ENCODE measurements at regions not wholly inside any gene's neighbourhood (a gene's known extent, or its start where the extent isn't known, plus 50 kb on each side); places are given as distances from the start of the nearest gene placed in this dataset.

GRCh38 chr6:140931581-140931980 is 1201.1 kb upstream of the GJE1 start:
- WGBS, 4 donors: 79 to 90% (median 83%) methylated on average over 1 of the region's 1 CpG
- H3K27ac ChIP-seq: no peak overlapping the region
- no peak for DNase-seq
- H3K4me1 ChIP-seq: no peaks in the 10 kb centered on the region
- intact Hi-C loops (cut with DNase I): no loop called here
- H3K9me3 ChIP-seq: no peaks in the 10 kb centered on the region
- H3K4me3 ChIP-seq: no peak overlapping the region
- H3K27me3 ChIP-seq: no peaks in the 10 kb centered on the region
- no peaks in the 10 kb centered on the region for H3K36me3 ChIP-seq
- TF ChIP-seq CTCF (IDR thresholded peaks at IDR 0.05) (no peak), POLR2A (IDR thresholded peaks at IDR 0.05) (no peak)
- ATAC-seq: no peak

GRCh38 chr6:140929121-140929520 is 1203.6 kb upstream of the GJE1 start:
- DNase-seq: no peak
- Histone ChIP-seq H3K36me3 (no peaks in the 10 kb centered on the region), H3K4me1 (no peaks in the 10 kb centered on the region), H3K27ac (no peak overlapping the region), H3K9me3 (no peaks in the 10 kb centered on the region), H3K27me3 (no peaks in the 10 kb centered on the region), H3K4me3 (no peak overlapping the region)
- ATAC-seq: no peak
- intact Hi-C loops (cut with DNase I): loop anchor here in 3 of 10 donors (10.0 kb wide), 4 partner anchors 484 to 1554 kb away; partner anchors contain the start of gene CITED2 (in 1 of the 3)
- TF ChIP-seq POLR2A (IDR thresholded peaks at IDR 0.05) (no peak), CTCF (IDR thresholded peaks at IDR 0.05) (no peak)

- DNase-seq (no peak), ATAC-seq (no peak)
- H3K27ac ChIP-seq: no peak overlapping the region
- TF ChIP-seq CTCF (IDR thresholded peaks at IDR 0.05) (no peak), POLR2A (IDR thresholded peaks at IDR 0.05) (no peak)
- no peak overlapping the region for H3K4me3 ChIP-seq
- no peaks in the 10 kb centered on the region for H3K9me3 ChIP-seq
- intact Hi-C loops (cut with DNase I): loop anchor here in 5 of 10 donors (5.0 to 10.0 kb wide), 6 partner anchors 478 to 1551 kb away; partner anchors contain the start of gene CITED2 (in 3 of the 5)
- no peaks in the 10 kb centered on the region for H3K4me1 ChIP-seq
- no peaks in the 10 kb centered on the region for H3K27me3 ChIP-seq
- WGBS, 4 donors: 70 to 94% (median 71%) methylated on average over 1 of the region's 1 CpG
- H3K36me3 ChIP-seq: no peaks in the 10 kb centered on the region
Measured at GRCh38 chr6:140923048-140923447, 1209.7 kb upstream of the GJE1 start.

GRCh38 chr6:140921366-140922226 is 1211.1 kb upstream of the GJE1 start:
- ATAC-seq (peak in 3 of 4 donors; percentile 74 to 78 (median 78)), DNase-seq (peak in 1 of 5 donors; percentile 21)
- peaks cover 0 to 2% (median 0%) of the 10 kb centered on the region in 12 donors for H3K9me3 ChIP-seq
- no peak overlapping the region for H3K4me3 ChIP-seq
- H3K4me1 ChIP-seq: no peaks in the 10 kb centered on the region
- H3K36me3 ChIP-seq: no peaks in the 10 kb centered on the region
- intact Hi-C loops (cut with DNase I): loop anchor here in 5 of 10 donors (5.0 to 10.0 kb wide), 6 partner anchors 477 to 1549 kb away; partner anchors contain the start of gene CITED2 (in 3 of the 5)
- H3K27me3 ChIP-seq: no peaks in the 10 kb centered on the region
- TF ChIP-seq POLR2A (IDR thresholded peaks at IDR 0.05) (no peak), CTCF (IDR thresholded peaks at IDR 0.05) (peak in 11 of 12 donors; percentile 41 to 74 (median 57))
- WGBS, 4 donors: 66 to 73% (median 69%) methylated on average over 4 of the region's 4 CpGs
- no peak overlapping the region for H3K27ac ChIP-seq

All from heart left ventricle (tissue), 16 donors.